ENCODE measurements at regions not wholly inside any gene's neighbourhood (a gene's known extent, or its start where the extent isn't known, plus 50 kb on each side); places are given as distances from the start of the nearest gene placed in this dataset.

- no peak for TF ChIP-seq CTCF (conservative IDR thresholded peaks at IDR 0.05; ENCODE audit: low read length)
- no peak for TF ChIP-seq EZH2phosphoT487 (IDR thresholded peaks at IDR 0.05; ENCODE audit: borderline replicate concordance, low read depth, low read length)
Measured at GRCh38 chr6:6851949-6852261, 255.9 kb upstream of the RREB1 start.
